ENCODE measurements at regions not wholly inside any gene's neighbourhood (a gene's known extent, or its start where the extent isn't known, plus 50 kb on each side); places are given as distances from the start of the nearest gene placed in this dataset.

DNA sequence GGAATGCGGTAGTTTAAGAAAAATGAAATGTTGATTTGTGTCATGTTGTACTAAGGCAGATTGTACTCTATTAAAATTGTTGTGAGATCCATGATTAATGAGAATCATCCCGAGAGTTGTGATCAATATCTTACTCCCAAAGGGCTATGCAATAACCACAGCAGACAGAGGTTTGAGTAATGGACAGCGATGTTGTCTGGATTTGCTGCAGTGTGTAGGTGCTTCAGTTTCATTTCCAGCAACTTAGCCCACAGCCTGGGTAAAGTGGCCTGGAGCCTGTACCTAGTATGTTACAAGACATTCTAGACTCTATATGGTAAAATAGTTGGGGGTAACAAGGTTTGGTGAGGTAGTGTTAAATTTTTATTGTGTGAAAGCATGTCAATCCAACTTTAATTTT lies 794.3 kb upstream of the CDH7 start:
- H3K27ac Mint-ChIP-seq, result no peak overlapping the region
- no peaks in the 10 kb centered on the region for H3K9me3 Mint-ChIP-seq
- Histone ChIP-seq H2AFZ (ENCODE audit: low read length) (no peak overlapping the region), H2BK12ac (ENCODE audit: insufficient read length, low read depth, low read length) (no peak overlapping the region), H2BK120ac (ENCODE audit: low read depth, low read length, poor library complexity, severe bottlenecking) (no peak overlapping the region), H3K18ac (ENCODE audit: insufficient read length, low read depth, low read length) (no peak overlapping the region), H3K4me1 (ENCODE audit: insufficient read depth, low read length) (no peaks in the 10 kb centered on the region), H3K4me2 (ENCODE audit: insufficient read depth, insufficient read length, low read length) (no peak overlapping the region), H2BK15ac (ENCODE audit: low read depth, low read length) (no peak overlapping the region), H2BK5ac (ENCODE audit: insufficient read length, low read length) (no peak overlapping the region), H3K14ac (ENCODE audit: insufficient read depth, low read length) (no peak overlapping the region), H3K23me2 (ENCODE audit: insufficient read length, low read depth, low read length, poor library complexity, severe bottlenecking) (no peaks in the 10 kb centered on the region), H4K91ac (ENCODE audit: insufficient read length, low read depth, low read length) (no peak overlapping the region), H4K20me1 (ENCODE audit: control insufficient read depth, insufficient read depth, insufficient read length) (no peaks in the 10 kb centered on the region), H3K23ac (ENCODE audit: insufficient read length, low read depth, low read length) (no peak overlapping the region), H2AK5ac (ENCODE audit: insufficient read length, low read length) (no peak overlapping the region), H3K9ac (ENCODE audit: extremely low read depth, insufficient read length, low read length) (no peak overlapping the region), H3K9me3 (ENCODE audit: control insufficient read depth, low read depth, low read length) (no peaks in the 10 kb centered on the region), H3K4ac (ENCODE audit: low read depth, low read length) (no peak overlapping the region), H2BK20ac (ENCODE audit: low read depth, low read length, poor library complexity, severe bottlenecking) (no peak overlapping the region), H4K5ac (ENCODE audit: insufficient read length, low read depth, low read length) (no peak overlapping the region), H3K79me1 (ENCODE audit: insufficient read depth, low read depth, low read length, poor library complexity, severe bottlenecking) (no peaks in the 10 kb centered on the region), H3K27ac (ENCODE audit: insufficient read length, low read depth, low read length) (no peak overlapping the region), H4K8ac (replicated peaks; ENCODE audit: insufficient read length, low read depth, low read length) (no peak overlapping the region), H3K27me3 (ENCODE audit: insufficient read depth, low read length) (no peaks in the 10 kb centered on the region), H3K79me2 (ENCODE audit: insufficient read depth, low read length) (no peaks in the 10 kb centered on the region), H3T11ph (ENCODE audit: low read length) (no peak overlapping the region), H3K56ac (ENCODE audit: insufficient read length, low read depth, low read length) (no peak overlapping the region)
- TF ChIP-seq, protein P1, sequence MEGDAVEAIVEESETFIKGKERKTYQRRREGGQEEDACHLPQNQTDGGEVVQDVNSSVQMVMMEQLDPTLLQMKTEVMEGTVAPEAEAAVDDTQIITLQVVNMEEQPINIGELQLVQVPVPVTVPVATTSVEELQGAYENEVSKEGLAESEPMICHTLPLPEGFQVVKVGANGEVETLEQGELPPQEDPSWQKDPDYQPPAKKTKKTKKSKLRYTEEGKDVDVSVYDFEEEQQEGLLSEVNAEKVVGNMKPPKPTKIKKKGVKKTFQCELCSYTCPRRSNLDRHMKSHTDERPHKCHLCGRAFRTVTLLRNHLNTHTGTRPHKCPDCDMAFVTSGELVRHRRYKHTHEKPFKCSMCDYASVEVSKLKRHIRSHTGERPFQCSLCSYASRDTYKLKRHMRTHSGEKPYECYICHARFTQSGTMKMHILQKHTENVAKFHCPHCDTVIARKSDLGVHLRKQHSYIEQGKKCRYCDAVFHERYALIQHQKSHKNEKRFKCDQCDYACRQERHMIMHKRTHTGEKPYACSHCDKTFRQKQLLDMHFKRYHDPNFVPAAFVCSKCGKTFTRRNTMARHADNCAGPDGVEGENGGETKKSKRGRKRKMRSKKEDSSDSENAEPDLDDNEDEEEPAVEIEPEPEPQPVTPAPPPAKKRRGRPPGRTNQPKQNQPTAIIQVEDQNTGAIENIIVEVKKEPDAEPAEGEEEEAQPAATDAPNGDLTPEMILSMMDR (conservative IDR thresholded peaks at IDR 0.05), result no peak
- no CpG with 5 or more reads among the region's 3 CpGs for WGBS (ENCODE audit: extremely low coverage, insufficient read length, low lambda C conversion rate)
- no peaks in the 10 kb centered on the region for H3K27me3 Mint-ChIP-seq (ENCODE audit: low read depth)
- H3K4me3 Mint-ChIP-seq, result no peak overlapping the region
- H3K4me1 Mint-ChIP-seq, result peaks cover 0 to under 1% of the 10 kb centered on the region in 2 experiments; a peak in 1 of 4 replicates
- no peak for DNase-seq
- no peaks in the 10 kb centered on the region for H3K36me3 Mint-ChIP-seq (ENCODE audit: insufficient read depth in 1 of 3, low read depth in 3 of 3)
